ENCODE measurements at regions not wholly inside any gene's neighbourhood (a gene's known extent, or its start where the extent isn't known, plus 50 kb on each side); places are given as distances from the start of the nearest gene placed in this dataset.

DNA sequence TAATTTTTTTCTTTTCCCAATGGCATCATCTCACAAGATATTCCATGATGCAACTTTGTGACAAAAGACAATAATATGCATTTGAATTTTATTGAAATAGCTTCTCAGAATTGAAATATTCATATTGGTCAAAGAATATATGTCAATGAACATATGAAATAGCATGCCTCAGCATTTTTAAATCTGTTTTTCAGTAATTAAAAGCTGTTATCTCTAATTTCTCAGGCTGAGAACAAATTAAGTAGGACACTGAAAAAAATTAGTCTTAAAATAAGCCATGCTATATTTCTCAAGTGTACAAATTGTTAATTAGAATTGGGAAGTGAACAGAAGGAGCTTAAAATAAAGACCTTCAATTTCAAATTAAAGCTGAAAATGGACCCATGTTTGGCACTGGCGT is 570.1 kb downstream of the MFSD1 start:
- no peak for DNase-seq (ENCODE audit: low spot score)
- Histone ChIP-seq H2BK5ac (ENCODE audit: low read length) (no peak overlapping the region), H4K91ac (ENCODE audit: low read depth, low read length, poor library complexity) (no peak overlapping the region), H3K9me3 (replicated peaks in 1 of 2; ENCODE audit: control insufficient read depth in 2 of 2, insufficient read depth in 1 of 2, low read depth in 1 of 2, low read length in 2 of 2) (no peaks in the 10 kb centered on the region), H3K4me2 (ENCODE audit: insufficient read depth, low read length, poor library complexity, severe bottlenecking) (no peak overlapping the region), H4K8ac (ENCODE audit: low read depth, low read length) (no peak overlapping the region), H3K23ac (ENCODE audit: low read depth, low read length, poor library complexity) (no peak overlapping the region), H3K36me3 (replicated peaks in 1 of 2; ENCODE audit: control insufficient read depth in 2 of 2, insufficient read depth in 2 of 2, low read length in 2 of 2) (no peaks in the 10 kb centered on the region), H3K18ac (ENCODE audit: low read length) (no peak overlapping the region), H2AFZ (ENCODE audit: low read length) (no peak overlapping the region), H2AK5ac (ENCODE audit: low read depth, low read length) (no peak overlapping the region), H2BK120ac (ENCODE audit: low read depth, low read length) (no peak overlapping the region), H2BK12ac (ENCODE audit: low read length) (no peak overlapping the region), H3K9ac (ENCODE audit: low read depth, low read length, poor library complexity) (no peak overlapping the region), H3K27ac (replicated peaks; ENCODE audit: low read length) (no peak overlapping the region), H3K4ac (ENCODE audit: low read length) (no peak overlapping the region), H3K4me3 (ENCODE audit: low read length in 2 of 2) (no peak overlapping the region), H2BK15ac (ENCODE audit: low read length) (no peak overlapping the region), H3K4me1 (ENCODE audit: control insufficient read depth in 2 of 2, insufficient read depth in 1 of 2, low read depth in 1 of 2, low read length in 2 of 2) (no peaks in the 10 kb centered on the region), H3K14ac (ENCODE audit: low read length) (no peak overlapping the region), H3K27me3 (ENCODE audit: control insufficient read depth in 3 of 3, insufficient read depth in 3 of 3, low read depth in 1 of 3, low read length in 3 of 3) (no peaks in the 10 kb centered on the region), H3K79me1 (ENCODE audit: low read depth, low read length) (no peaks in the 10 kb centered on the region)
- WGBS, 2 donors (ENCODE audit: extremely low coverage in 2 of 2, insufficient read length in 2 of 2, insufficient replicate concordance in 1 of 2): no CpG with 5 or more reads among the region's 1 CpG

DNA sequence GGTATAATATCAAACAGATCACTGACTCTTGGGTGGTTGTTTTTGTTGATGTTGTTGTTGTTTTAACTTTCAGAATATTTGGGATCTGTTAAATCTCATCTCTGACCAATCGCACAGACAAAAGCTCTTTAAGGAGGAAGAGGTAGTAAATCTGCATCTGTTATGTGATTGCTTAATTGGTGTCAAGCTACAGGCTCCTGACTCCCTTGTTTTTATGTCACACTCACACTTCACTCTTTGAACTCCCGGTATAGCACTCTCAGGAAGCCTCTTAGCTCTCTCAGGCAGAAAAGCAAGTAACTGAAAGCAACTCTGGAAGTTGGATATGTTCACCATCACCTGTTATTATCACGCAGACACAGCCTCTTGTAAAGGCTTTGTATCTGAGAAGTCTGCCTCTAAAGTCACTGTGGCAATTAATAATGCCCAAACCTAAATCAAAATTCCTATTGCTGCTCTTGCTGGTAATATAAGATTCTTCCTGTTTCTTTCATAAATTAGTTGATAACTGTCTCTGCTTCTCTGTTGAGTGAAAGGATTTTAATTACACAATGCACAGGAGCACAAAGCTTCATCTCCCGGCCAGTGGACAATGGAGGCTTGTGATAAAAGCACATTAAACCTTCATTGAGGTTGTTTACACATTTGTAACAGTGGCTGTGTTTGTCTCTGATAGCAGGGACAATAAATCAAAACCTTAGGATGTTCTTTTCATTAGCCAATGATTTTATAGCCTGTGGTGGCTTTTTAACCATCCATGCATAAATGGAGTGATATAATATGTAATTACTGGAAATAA is 576.7 kb downstream of the MFSD1 start:
- no peak overlapping the region for H3K9ac ChIP-seq (ENCODE audit: low read depth, low read length, poor library complexity)
- H2AFZ ChIP-seq (ENCODE audit: low read length): no peak overlapping the region
- H3K4me1 ChIP-seq (ENCODE audit: control insufficient read depth in 2 of 2, insufficient read depth in 1 of 2, low read depth in 1 of 2, low read length in 2 of 2): no peaks in the 10 kb centered on the region
- no peak overlapping the region for H3K23ac ChIP-seq (ENCODE audit: low read depth, low read length, poor library complexity)
- no peak for DNase-seq (ENCODE audit: low spot score)
- no peak overlapping the region for H3K4me3 ChIP-seq (ENCODE audit: low read length in 2 of 2)
- H3K18ac ChIP-seq (ENCODE audit: low read length): no peak overlapping the region
- no peak overlapping the region for H2BK12ac ChIP-seq (ENCODE audit: low read length)
- H3K4ac ChIP-seq (ENCODE audit: low read length): no peak overlapping the region
- no CpG with 5 or more reads among the region's 4 CpGs for WGBS, 2 donors (ENCODE audit: extremely low coverage in 2 of 2, insufficient read length in 2 of 2, insufficient replicate concordance in 1 of 2)
- no peak overlapping the region for H3K27ac ChIP-seq (replicated peaks; ENCODE audit: low read length)
- H3K4me2 ChIP-seq (ENCODE audit: insufficient read depth, low read length, poor library complexity, severe bottlenecking): no peak overlapping the region
- H3K14ac ChIP-seq (ENCODE audit: low read length): no peak overlapping the region
- no peaks in the 10 kb centered on the region for H3K27me3 ChIP-seq (ENCODE audit: control insufficient read depth in 3 of 3, insufficient read depth in 3 of 3, low read depth in 1 of 3, low read length in 3 of 3)
- no peak overlapping the region for H4K91ac ChIP-seq (ENCODE audit: low read depth, low read length, poor library complexity)
- no peak overlapping the region for H2BK5ac ChIP-seq (ENCODE audit: low read length)
- no peaks in the 10 kb centered on the region for H3K36me3 ChIP-seq (replicated peaks in 1 of 2; ENCODE audit: control insufficient read depth in 2 of 2, insufficient read depth in 2 of 2, low read length in 2 of 2)
- H3K79me1 ChIP-seq (ENCODE audit: low read depth, low read length): no peaks in the 10 kb centered on the region
- no peak overlapping the region for H4K8ac ChIP-seq (ENCODE audit: low read depth, low read length)
- no peaks in the 10 kb centered on the region for H3K9me3 ChIP-seq (replicated peaks in 1 of 2; ENCODE audit: control insufficient read depth in 2 of 2, insufficient read depth in 1 of 2, low read depth in 1 of 2, low read length in 2 of 2)
- no peak overlapping the region for H2BK120ac ChIP-seq (ENCODE audit: low read depth, low read length)
- no peak overlapping the region for H2AK5ac ChIP-seq (ENCODE audit: low read depth, low read length)
- no peak overlapping the region for H2BK15ac ChIP-seq (ENCODE audit: low read length)

DNA sequence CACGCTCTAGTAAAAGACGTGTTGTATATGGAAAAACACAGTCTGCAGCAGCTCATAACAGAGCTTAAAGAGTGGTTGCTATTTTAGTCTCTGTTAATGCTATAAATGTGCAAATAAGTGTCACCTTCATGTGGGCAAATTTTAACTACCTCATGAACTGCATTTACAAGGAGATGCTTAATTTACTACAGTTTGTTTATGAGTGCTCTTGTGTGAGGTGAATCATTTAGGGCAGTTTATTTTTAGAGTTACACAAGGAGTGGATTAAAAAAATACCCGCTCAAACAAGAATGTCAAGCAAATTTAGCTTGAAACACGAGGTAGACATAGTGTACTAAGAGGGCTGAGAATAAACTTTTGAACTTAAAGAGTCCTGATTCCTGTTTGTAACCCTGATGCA is 579.0 kb downstream of the MFSD1 start:
- Histone ChIP-seq H2BK5ac (ENCODE audit: low read length) (no peak overlapping the region), H3K23ac (ENCODE audit: low read depth, low read length, poor library complexity) (no peak overlapping the region), H2BK15ac (ENCODE audit: low read length) (no peak overlapping the region), H4K8ac (ENCODE audit: low read depth, low read length) (no peak overlapping the region), H3K14ac (ENCODE audit: low read length) (no peak overlapping the region), H3K18ac (ENCODE audit: low read length) (no peak overlapping the region), H3K9me3 (replicated peaks in 1 of 2; ENCODE audit: control insufficient read depth in 2 of 2, insufficient read depth in 1 of 2, low read depth in 1 of 2, low read length in 2 of 2) (no peaks in the 10 kb centered on the region), H3K27me3 (ENCODE audit: control insufficient read depth in 3 of 3, insufficient read depth in 3 of 3, low read depth in 1 of 3, low read length in 3 of 3) (no peaks in the 10 kb centered on the region), H3K9ac (ENCODE audit: low read depth, low read length, poor library complexity) (no peak overlapping the region), H3K4ac (ENCODE audit: low read length) (no peak overlapping the region), H2BK12ac (ENCODE audit: low read length) (no peak overlapping the region), H3K27ac (replicated peaks; ENCODE audit: low read length) (no peak overlapping the region), H2AFZ (ENCODE audit: low read length) (no peak overlapping the region), H4K91ac (ENCODE audit: low read depth, low read length, poor library complexity) (no peak overlapping the region), H3K79me1 (ENCODE audit: low read depth, low read length) (no peaks in the 10 kb centered on the region), H3K4me3 (ENCODE audit: low read length in 2 of 2) (no peak overlapping the region), H3K4me2 (ENCODE audit: insufficient read depth, low read length, poor library complexity, severe bottlenecking) (no peak overlapping the region), H3K36me3 (replicated peaks in 1 of 2; ENCODE audit: control insufficient read depth in 2 of 2, insufficient read depth in 2 of 2, low read length in 2 of 2) (no peaks in the 10 kb centered on the region), H2AK5ac (ENCODE audit: low read depth, low read length) (no peak overlapping the region), H2BK120ac (ENCODE audit: low read depth, low read length) (no peak overlapping the region), H3K4me1 (ENCODE audit: control insufficient read depth in 2 of 2, insufficient read depth in 1 of 2, low read depth in 1 of 2, low read length in 2 of 2) (no peaks in the 10 kb centered on the region)
- WGBS, 2 donors (ENCODE audit: extremely low coverage in 2 of 2, insufficient read length in 2 of 2, insufficient replicate concordance in 1 of 2): no CpG with 5 or more reads among the region's 4 CpGs
- no peak for DNase-seq (ENCODE audit: low spot score)

DNA sequence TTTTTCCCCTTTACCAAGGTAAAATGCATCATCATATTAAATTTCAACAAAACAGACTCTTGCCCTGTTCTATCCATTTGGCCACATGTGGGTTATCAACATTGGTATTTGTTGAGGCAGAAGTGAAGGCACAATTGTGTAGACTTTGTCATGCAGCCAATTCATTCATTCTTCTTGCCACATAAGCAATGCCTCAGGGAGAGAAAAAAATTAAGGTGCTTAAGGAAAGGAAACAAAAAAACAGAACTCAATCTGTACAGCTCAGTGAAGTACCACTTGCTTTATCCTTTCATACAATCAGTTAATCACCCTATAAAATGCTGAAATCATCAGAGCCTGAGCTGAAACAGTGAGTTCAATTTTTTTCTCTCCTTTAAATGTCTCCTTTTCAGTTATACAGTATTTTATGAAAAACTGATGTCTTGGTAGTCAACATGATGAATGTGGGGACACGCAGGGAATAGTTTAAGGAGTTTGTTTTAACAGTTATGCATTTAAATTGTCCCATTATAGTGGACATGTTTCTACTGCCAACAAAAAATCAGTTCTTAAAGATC is 588.9 kb downstream of the MFSD1 start:
- no CpG with 5 or more reads among the region's 1 CpG for WGBS, 2 donors (ENCODE audit: extremely low coverage in 2 of 2, insufficient read length in 2 of 2, insufficient replicate concordance in 1 of 2)
- Histone ChIP-seq H2BK120ac (ENCODE audit: low read depth, low read length) (no peak overlapping the region), H2BK12ac (ENCODE audit: low read length) (no peak overlapping the region), H2AK5ac (ENCODE audit: low read depth, low read length) (no peak overlapping the region), H2AFZ (ENCODE audit: low read length) (no peak overlapping the region), H3K4me2 (ENCODE audit: insufficient read depth, low read length, poor library complexity, severe bottlenecking) (no peak overlapping the region), H3K9ac (ENCODE audit: low read depth, low read length, poor library complexity) (no peak overlapping the region), H3K4me3 (ENCODE audit: low read length in 2 of 2) (no peak overlapping the region), H3K79me1 (ENCODE audit: low read depth, low read length) (no peaks in the 10 kb centered on the region), H2BK5ac (ENCODE audit: low read length) (no peak overlapping the region), H3K36me3 (replicated peaks in 1 of 2; ENCODE audit: control insufficient read depth in 2 of 2, insufficient read depth in 2 of 2, low read length in 2 of 2) (no peaks in the 10 kb centered on the region), H3K27me3 (ENCODE audit: control insufficient read depth in 3 of 3, insufficient read depth in 3 of 3, low read depth in 1 of 3, low read length in 3 of 3) (no peaks in the 10 kb centered on the region), H3K4ac (ENCODE audit: low read length) (no peak overlapping the region), H3K4me1 (ENCODE audit: control insufficient read depth in 2 of 2, insufficient read depth in 1 of 2, low read depth in 1 of 2, low read length in 2 of 2) (no peaks in the 10 kb centered on the region), H4K8ac (ENCODE audit: low read depth, low read length) (no peak overlapping the region), H3K9me3 (replicated peaks in 1 of 2; ENCODE audit: control insufficient read depth in 2 of 2, insufficient read depth in 1 of 2, low read depth in 1 of 2, low read length in 2 of 2) (no peaks in the 10 kb centered on the region), H4K91ac (ENCODE audit: low read depth, low read length, poor library complexity) (no peak overlapping the region), H3K27ac (replicated peaks; ENCODE audit: low read length) (no peak overlapping the region), H3K14ac (ENCODE audit: low read length) (no peak overlapping the region), H3K18ac (ENCODE audit: low read length) (no peak overlapping the region), H3K23ac (ENCODE audit: low read depth, low read length, poor library complexity) (no peak overlapping the region), H2BK15ac (ENCODE audit: low read length) (no peak overlapping the region)
- DNase-seq (ENCODE audit: low spot score): no peak

Measured in neuronal stem cell (in vitro differentiated cells).